ENCODE measurements at regions not wholly inside any gene's neighbourhood (a gene's known extent, or its start where the extent isn't known, plus 50 kb on each side); places are given as distances from the start of the nearest gene placed in this dataset.

GRCh38 chr14:101350691-101351090 lies 210.6 kb upstream of the DIO3 start:
- TF ChIP-seq CTCF (conservative IDR thresholded peaks at IDR 0.05; ENCODE audit: low read depth, low read length) (no peak), EZH2 (IDR thresholded peaks at IDR 0.05; ENCODE audit: borderline replicate concordance, low read depth, low read length, poor library complexity, severe bottlenecking) (no peak)

Data from A673 (cell line).